HEK293 (cell line): ENCODE measurements at regions not wholly inside any gene's neighbourhood (a gene's known extent, or its start where the extent isn't known, plus 50 kb on each side); places are given as distances from the start of the nearest gene placed in this dataset.

ENCODE experiments used
- CTCF ChIA-PET: fragments of 350-600 bp; formaldehyde crosslinking; extraction: SDS; loops from one replicate; lab custom pipeline; 2021; ENCODE audit warnings: antibody characterized with exemption; lab: Yijun Ruan, JAX
- POLR2A ChIA-PET: fragments of 300-600 bp; formaldehyde crosslinking; extraction: SDS; loops from one replicate; lab custom pipeline; 2020; ENCODE audit warnings: antibody characterized with exemption, inconsistent platforms; lab: Yijun Ruan, JAX
- H3K27ac ChIP-seq: fragments of 200-500 bp; sonication (Bioruptor generic); 2 replicates; pipeline ENCODE4 v1.5.1; 2014; ENCODE audit warnings: low read depth, low read length, control low read depth, inconsistent platforms; ENCODE audit errors: extremely low read depth
- H3K36me3 ChIP-seq, 2 experiments: fragments of 200-500 bp in 1 of 2; sonication (Bioruptor generic) in 1 of 2; 1 replicate in 1 of 2; 2 replicates in 1 of 2; pipeline ENCODE4 v1.5.1; 2014 to 2017; ENCODE audit warnings: inconsistent platforms in 2 of 2, low read length in 2 of 2; ENCODE audit not compliant: control insufficient read depth in 2 of 2, insufficient read depth in 1 of 2
- H3K4me1 ChIP-seq: fragments of 200-500 bp; sonication (Bioruptor generic); 2 replicates; pipeline ENCODE4 v1.5.1; 2014; ENCODE audit warnings: mild to moderate bottlenecking, low read length, inconsistent platforms; ENCODE audit not compliant: control insufficient read depth, insufficient read depth
- H3K4me3 ChIP-seq: 2 replicates; pipeline ENCODE4 v1.5.1; 2011; ENCODE audit warnings: low read depth, mild to moderate bottlenecking, control low read depth, low read length, moderate library complexity
- H3K9me3 ChIP-seq: fragments of 200-500 bp; sonication (Bioruptor generic); 2 replicates; pipeline ENCODE4 v1.5.1; 2014; ENCODE audit warnings: low read depth, low read length, inconsistent platforms; ENCODE audit not compliant: control insufficient read depth, insufficient read depth
- KLF1 ChIP-seq: fragments of 450-650 bp; formaldehyde crosslinking; IDR thresholded peaks from 2 replicates; pipeline ENCODE4 v1.5.1; 2016; ENCODE audit warnings: missing biosample characterization, missing genetic modification characterization
- KLF10 ChIP-seq: fragments of 450-650 bp; IDR thresholded peaks from 2 replicates; pipeline ENCODE4 v1.5.1; 2018; ENCODE audit warnings: missing biosample characterization, mild to moderate bottlenecking, missing genetic modification characterization
- KLF17 ChIP-seq: fragments of 450-650 bp; formaldehyde crosslinking; IDR thresholded peaks from 2 replicates; pipeline ENCODE4 v1.5.1; 2016; ENCODE audit warnings: missing biosample characterization, missing genetic modification characterization
- SP2 ChIP-seq: fragments of 450-650 bp; formaldehyde crosslinking; IDR thresholded peaks from 2 replicates; pipeline ENCODE4 v1.5.1; 2016; ENCODE audit warnings: missing biosample characterization, missing genetic modification characterization
- TCF7L2 ChIP-seq: IDR thresholded peaks from 2 replicates; pipeline ENCODE4 v1.6.1; 2011; ENCODE audit warnings: low read depth, mild to moderate bottlenecking, inconsistent platforms, low read length, moderate library complexity, borderline replicate concordance
- YY2 ChIP-seq: fragments of 450-650 bp; formaldehyde crosslinking; IDR thresholded peaks from 2 replicates; pipeline ENCODE4 v1.5.1; 2016; ENCODE audit warnings: missing biosample characterization, missing genetic modification characterization
- ZBTB11 ChIP-seq: fragments of 450-650 bp; formaldehyde crosslinking; conservative IDR thresholded peaks from 2 replicates; pipeline ENCODE4 v1.5.1; 2016; ENCODE audit warnings: low read depth, missing biosample characterization, missing genetic modification characterization
- ZBTB8A ChIP-seq: fragments of 450-650 bp; formaldehyde crosslinking; IDR thresholded peaks from 2 replicates; pipeline ENCODE4 v1.5.1; 2016; ENCODE audit warnings: missing biosample characterization, missing genetic modification characterization
- ZFP41 ChIP-seq: fragments of 450-650 bp; formaldehyde crosslinking; IDR thresholded peaks from 2 replicates; pipeline ENCODE4 v1.5.1; 2016; ENCODE audit warnings: missing biosample characterization, missing genetic modification characterization, borderline replicate concordance
- ZIC2 ChIP-seq: fragments of 450-650 bp; formaldehyde crosslinking; IDR thresholded peaks from 2 replicates; pipeline ENCODE4 v1.5.1; 2016; ENCODE audit warnings: missing biosample characterization, missing genetic modification characterization
- ZNF138 ChIP-seq: fragments of 450-650 bp; formaldehyde crosslinking; IDR thresholded peaks from 2 replicates; pipeline ENCODE4 v1.5.1; 2016; ENCODE audit warnings: missing biosample characterization, missing genetic modification characterization, borderline replicate concordance
- ZNF585B ChIP-seq: fragments of 450-650 bp; formaldehyde crosslinking; IDR thresholded peaks from 2 replicates; pipeline ENCODE4 v1.5.1; 2016; ENCODE audit warnings: missing biosample characterization, missing genetic modification characterization
- ZNF621 ChIP-seq: fragments of 450-650 bp; formaldehyde crosslinking; IDR thresholded peaks from 2 replicates; pipeline ENCODE4 v1.5.1; 2017; ENCODE audit warnings: missing biosample characterization, missing genetic modification characterization
- ZNF692 ChIP-seq: fragments of 450-650 bp; formaldehyde crosslinking; IDR thresholded peaks from 2 replicates; pipeline ENCODE4 v1.5.1; 2016; ENCODE audit warnings: missing biosample characterization, missing genetic modification characterization
- ZNF843 ChIP-seq: fragments of 450-650 bp; formaldehyde crosslinking; IDR thresholded peaks from 2 replicates; pipeline ENCODE4 v1.5.1; 2016; ENCODE audit warnings: missing biosample characterization, missing genetic modification characterization
- ZSCAN5A ChIP-seq: fragments of 450-650 bp; formaldehyde crosslinking; IDR thresholded peaks from 2 replicates; pipeline ENCODE4 v1.5.1; 2016; ENCODE audit warnings: missing biosample characterization, missing genetic modification characterization
- TF ChIP-seq, protein P1 (sequence below): fragments of 450-650 bp; formaldehyde crosslinking; IDR thresholded peaks from 2 replicates; pipeline ENCODE4 v1.5.1; 2016; ENCODE audit warnings: missing biosample characterization, missing genetic modification characterization
- TF ChIP-seq, protein P2 (sequence below): fragments of 450-650 bp; IDR thresholded peaks from 2 replicates; pipeline ENCODE4 v1.5.1; 2018; ENCODE audit warnings: missing biosample characterization, missing genetic modification characterization

DNA sequence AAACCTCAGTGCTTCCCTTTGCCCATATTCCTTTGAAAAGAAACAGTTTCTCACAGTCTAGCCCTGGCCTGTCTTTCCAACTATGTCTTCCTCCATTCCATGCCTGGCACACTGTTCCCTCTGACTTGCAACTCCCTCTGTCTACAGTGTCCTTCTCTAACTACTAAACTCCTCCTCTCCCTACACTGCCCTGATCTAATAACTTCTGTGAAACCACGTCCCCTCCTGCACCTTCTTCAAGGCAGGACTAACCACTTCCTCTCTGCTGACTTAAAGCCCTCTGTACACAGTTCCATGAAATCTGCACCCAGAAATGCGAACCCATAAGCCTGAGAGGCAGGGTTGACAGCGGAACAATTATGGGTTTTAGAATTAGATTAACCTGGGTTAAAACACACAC lies 62.2 kb upstream of the ATP1B1 start:
- H3K4me1 ChIP-seq: no peaks in the 10 kb centered on the region
- H3K9me3 ChIP-seq: no peaks in the 10 kb centered on the region
- H3K4me3 ChIP-seq: no peak overlapping the region
- ChIA-PET POLR2A (no interaction called here), CTCF (no interaction called here)
- no peak overlapping the region for H3K27ac ChIP-seq
- TF ChIP-seq ZNF138 (tag by site-specific recombination): no peak
- TF ChIP-seq ZBTB8A (tag by site-specific recombination): no peak
- no peak for TF ChIP-seq ZBTB11 (tag by site-specific recombination)
- TF ChIP-seq, protein P1, sequence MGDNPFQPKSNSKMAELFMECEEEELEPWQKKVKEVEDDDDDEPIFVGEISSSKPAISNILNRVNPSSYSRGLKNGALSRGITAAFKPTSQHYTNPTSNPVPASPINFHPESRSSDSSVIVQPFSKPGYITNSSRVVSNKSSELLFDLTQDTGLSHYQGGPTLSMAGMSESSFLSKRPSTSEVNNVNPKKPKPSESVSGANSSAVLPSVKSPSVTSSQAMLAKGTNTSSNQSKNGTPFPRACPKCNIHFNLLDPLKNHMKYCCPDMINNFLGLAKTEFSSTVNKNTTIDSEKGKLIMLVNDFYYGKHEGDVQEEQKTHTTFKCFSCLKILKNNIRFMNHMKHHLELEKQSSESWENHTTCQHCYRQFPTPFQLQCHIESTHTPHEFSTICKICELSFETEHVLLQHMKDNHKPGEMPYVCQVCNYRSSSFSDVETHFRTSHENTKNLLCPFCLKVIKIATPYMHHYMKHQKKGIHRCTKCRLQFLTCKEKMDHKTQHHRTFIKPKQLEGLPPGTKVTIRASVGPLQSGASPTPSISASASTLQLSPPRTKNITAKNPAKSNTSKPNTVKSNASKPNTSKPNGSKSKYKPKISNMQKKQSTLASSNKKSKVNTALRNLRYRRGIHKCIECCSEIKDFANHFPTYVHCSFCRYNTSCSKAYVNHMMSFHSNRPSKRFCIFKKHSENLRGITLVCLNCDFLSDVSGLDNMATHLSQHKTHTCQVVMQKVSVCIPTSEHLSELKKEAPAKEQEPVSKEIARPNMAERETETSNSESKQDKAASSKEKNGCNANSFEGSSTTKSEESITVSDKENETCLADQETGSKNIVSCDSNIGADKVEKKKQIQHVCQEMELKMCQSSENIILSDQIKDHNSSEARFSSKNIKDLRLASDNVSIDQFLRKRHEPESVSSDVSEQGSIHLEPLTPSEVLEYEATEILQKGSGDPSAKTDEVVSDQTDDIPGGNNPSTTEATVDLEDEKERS (tag by site-specific recombination): no peak
- TF ChIP-seq ZNF692 (tag by site-specific recombination): no peak
- no peak for TF ChIP-seq SP2 (tag by site-specific recombination)
- no peak for TF ChIP-seq ZNF621
- no peak for TF ChIP-seq ZFP41 (tag by site-specific recombination)
- TF ChIP-seq ZNF843: no peak
- TF ChIP-seq YY2 (tag by site-specific recombination): no peak
- no peak for TF ChIP-seq ZSCAN5A
- TF ChIP-seq KLF17 (tag by site-specific recombination): no peak
- no peak for TF ChIP-seq TCF7L2
- no peak for TF ChIP-seq KLF10
- no peak for TF ChIP-seq ZNF585B
- no peak for TF ChIP-seq KLF1 (tag by site-specific recombination)
- TF ChIP-seq, protein P2, sequence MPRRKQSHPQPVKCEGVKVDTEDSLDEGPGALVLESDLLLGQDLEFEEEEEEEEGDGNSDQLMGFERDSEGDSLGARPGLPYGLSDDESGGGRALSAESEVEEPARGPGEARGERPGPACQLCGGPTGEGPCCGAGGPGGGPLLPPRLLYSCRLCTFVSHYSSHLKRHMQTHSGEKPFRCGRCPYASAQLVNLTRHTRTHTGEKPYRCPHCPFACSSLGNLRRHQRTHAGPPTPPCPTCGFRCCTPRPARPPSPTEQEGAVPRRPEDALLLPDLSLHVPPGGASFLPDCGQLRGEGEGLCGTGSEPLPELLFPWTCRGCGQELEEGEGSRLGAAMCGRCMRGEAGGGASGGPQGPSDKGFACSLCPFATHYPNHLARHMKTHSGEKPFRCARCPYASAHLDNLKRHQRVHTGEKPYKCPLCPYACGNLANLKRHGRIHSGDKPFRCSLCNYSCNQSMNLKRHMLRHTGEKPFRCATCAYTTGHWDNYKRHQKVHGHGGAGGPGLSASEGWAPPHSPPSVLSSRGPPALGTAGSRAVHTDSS (tag by site-specific recombination): no peak
- TF ChIP-seq ZIC2 (tag by site-specific recombination): no peak
- no peaks in the 10 kb centered on the region for H3K36me3 ChIP-seq
